Hematopoietic multipotent progenitor cell treated with erythropoietin and hydrocortisone succinate and interleukin-3 and kit ligand, for 8 days (in vitro differentiated cells): ENCODE measurements at regions not wholly inside any gene's neighbourhood (a gene's known extent, or its start where the extent isn't known, plus 50 kb on each side); places are given as distances from the start of the nearest gene placed in this dataset.
"Not testable (repeated sequence)": the region's sequence is repeated elsewhere in the genome, so short reads cannot be mapped to it uniquely, and the experiment has no call there.

Source experiments
- DNase-seq: peaks from one replicate; pipeline ENCODE4 v3.0.0-alpha.2; 2015

DNA sequence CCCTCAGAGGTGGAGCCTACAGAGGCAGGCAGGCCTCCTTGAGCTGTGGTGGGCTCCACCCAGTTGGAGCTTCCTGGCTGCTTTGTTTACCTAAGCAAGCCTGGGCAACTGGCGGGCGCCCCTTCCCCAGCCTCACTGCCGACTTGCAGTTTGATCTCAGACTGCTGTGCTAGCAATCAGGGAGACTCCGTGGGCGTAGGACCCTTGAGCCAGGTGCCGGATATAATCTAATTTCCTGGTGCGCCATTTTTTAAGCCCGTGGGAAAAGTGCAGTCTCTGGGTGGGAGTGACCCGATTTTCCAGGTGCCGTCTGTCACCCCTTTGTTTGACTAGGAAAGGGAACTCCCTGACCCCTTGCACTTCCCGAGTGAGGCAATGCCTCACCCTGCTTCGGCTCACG is 769.1 kb upstream of the SEMA6A start:
- not testable (repeated sequence) for DNase-seq

DNA sequence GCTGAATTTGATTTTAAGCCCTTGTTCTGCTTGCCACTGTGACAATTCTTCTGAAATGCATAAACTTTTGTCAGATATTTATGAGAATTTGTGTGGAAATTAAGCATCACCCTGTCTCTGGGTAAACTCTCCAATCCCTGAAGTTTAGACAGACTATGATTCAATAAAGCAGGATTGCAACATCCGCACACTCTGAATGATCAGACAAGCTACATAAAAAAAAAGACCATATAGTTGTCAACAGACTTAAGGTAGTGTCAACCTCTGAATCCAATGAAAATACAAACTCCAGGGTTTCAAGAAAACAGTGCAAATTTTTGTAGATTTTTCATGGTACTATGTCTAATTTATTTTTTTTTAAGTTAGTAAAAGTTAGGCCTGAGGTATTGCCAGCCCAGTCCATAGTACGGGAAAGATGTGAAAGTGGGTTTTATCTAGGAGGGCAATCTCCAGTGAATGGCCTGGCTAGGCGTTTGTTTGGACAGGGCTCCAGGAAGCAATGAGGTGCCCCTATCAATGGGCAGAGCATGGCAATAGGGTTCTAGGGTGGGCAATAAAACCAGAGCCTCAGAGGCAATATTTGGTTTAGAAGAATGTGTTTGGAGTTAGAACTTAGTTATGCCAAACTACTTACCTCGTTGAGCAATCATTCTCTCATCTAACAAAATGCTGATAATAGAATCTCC is 762.6 kb upstream of the SEMA6A start:
- no peak for DNase-seq

DNA sequence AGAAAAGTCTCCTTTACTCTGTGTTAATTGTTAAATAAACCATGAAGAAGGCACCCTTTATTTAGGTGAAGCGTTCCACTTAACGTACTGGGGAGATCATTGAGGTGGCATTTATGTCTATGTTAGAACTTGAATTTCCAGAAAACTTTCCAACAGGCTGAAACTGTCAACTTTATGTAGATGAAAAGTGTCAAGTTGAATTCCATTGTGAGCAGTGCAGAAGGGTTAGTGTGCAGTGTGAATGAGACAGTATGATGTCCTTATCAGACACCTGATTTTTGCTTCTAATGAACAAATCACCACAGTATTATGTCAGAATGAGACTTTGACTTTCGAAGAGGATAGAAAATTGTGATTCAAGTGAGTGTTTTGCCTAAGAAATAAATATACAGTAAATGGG is 761.6 kb upstream of the SEMA6A start:
- no peak for DNase-seq

DNA sequence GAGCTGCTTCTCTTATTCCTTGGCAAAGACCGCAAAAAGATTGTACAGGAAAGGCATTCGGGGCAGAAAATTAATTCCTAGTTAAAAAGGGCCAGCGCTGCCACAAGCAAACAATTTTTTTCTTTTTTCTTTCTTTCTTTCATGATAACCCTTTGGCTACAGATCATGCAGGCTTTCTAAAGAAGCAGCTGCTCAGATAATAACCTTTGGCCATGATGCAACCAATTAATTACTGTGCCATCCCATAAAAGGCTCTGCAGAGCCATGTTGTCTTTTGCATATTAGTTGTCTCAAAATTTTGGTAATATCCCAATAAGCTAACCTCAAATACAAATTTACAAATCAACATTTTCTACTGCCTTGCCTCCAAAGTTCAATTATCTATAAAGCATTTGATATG is 758.4 kb upstream of the SEMA6A start:
- no peak for DNase-seq

DNA sequence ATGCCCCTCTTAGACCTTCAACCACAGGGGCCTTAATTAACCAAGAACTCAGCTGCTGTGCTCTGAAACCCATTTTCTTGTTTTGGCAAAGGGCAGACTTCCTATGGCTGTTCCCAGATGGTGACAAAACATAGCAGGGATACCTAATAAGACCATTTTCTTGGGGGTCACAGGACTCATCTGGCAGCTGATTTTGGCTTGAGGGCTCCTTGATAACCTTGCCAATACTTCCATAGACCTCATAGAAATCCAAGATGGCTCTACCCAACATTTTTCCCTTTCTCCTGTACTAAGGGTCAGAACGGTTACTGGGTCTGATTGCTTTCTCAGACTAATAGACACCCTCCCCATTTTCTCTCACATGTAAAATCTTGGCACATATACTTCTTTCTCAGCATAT is 757.7 kb upstream of the SEMA6A start:
- no peak for DNase-seq

DNA sequence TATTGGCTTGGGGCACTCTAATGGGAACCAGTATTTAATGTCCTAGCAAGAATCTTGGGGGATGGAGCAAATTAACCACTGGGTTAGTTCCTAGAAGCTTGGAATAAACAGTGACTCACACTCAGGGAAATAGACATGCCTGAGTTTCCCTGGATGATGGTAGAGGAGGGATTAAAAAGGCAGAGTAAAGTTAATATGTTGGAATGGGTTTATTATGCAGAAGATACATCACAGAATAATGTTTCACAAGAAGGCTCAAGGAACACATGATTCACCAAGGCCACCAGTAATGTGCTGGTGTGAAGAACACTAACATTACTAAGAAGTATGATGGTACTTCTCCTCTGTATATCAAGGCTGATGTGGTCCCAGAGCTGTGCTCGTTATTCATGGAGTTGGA is 752.9 kb upstream of the SEMA6A start:
- no peak for DNase-seq

DNA sequence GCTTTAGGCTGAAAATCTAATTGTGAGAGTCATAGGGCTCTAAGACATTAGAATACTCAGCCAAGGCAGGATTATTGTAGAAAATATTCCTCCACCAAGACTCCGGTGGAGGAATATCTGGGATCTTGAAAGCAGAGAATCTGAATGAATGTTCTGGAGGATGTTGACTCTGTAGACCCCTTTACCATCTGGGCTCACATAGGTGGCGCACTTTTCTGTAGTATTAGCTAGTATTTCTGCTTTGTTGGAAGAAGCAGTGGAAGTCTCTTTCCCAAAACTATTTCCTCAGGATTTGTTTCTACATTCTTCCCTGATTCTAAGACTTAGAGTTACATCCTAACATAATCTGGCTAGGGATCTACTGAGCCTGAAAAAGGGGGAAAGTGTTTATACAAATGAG is 752.4 kb upstream of the SEMA6A start:
- no peak for DNase-seq

DNA sequence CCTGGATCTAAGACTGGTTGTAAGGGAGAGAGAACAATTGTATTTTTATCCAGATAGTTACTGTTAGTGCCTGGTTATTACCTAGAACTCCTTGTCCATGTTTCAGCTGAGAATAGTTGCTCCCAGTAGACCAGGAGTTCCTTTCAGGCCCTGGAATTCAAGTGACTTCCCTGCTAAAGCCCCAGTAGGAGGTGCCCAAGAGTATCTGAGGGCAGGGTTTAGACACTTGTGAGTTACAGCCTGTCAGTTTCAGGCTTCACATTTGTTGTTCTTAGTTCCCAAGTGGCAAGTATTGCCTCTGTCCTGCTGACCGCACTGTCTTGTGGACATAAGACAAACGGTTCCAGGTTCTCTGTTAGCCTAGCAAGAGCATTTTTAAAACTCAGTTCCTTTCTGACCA is 743.9 kb upstream of the SEMA6A start:
- no peak for DNase-seq

DNA sequence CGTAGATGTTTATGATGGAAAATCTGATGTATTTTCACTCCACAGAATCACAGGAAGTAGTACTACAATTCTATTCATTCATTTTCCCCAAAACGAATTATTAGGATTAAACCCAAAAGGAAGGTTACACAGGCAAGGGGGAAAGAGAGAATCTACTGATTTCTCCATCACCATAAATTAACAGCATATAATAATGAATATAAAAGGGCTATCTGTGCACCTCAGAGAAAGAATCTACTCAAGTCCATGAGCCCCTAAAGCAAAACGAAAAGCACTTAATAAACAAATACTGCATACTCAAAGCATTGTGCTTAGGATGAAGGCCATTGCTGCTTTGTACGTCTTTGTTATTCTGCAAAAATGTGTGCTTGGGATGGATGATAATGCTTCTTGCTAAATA is 740.5 kb upstream of the SEMA6A start:
- DNase-seq: no peak

DNA sequence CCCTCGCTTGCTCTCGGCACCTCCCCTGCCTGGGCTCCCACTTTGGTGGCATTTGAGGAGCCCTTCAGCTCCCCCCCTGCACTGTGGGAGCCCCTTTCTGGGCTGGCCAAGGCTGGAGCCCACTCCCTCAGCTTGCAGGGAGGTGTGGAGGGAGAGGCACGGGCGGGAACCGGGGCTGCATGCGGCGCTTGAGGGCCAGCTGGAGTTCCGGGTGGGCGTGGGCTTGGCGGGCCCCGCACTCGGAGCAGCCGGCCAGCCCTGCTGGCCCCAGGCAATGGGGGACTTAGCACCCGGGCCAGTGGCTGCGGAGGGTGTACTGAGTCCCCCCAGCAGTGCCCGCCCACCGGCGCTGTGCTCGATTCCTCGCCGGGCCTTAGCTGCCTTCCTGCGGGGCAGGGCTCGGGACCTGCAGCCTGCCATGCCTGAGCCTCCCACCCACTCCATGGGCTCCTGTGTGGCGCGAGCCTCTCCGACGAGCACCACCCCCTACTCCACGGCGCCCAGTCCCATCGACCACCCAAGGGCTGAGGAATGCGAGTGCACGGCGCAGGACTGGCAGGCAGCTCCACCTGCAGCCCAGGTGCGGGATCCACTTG is 730.0 kb upstream of the SEMA6A start:
- DNase-seq: not testable (repeated sequence)

DNA sequence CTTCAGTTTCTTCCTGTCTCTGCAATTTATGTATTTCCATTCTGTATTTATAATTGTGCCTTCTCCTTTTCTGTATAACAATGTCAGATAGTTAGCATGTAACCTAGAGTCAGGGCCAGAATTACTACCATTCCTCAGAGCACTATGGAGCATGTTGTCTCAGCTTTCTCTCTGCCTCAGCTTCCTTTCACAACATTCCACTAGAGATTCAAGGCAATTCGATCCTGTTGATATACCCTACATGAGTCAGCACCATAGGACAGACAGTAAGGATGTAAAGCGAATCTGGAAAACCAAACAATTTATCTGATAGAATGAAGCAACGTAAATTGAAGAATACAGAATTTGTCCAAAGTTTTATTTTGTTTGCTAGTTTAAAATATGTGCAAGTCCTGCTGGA is 728.3 kb upstream of the SEMA6A start:
- DNase-seq: no peak

DNA sequence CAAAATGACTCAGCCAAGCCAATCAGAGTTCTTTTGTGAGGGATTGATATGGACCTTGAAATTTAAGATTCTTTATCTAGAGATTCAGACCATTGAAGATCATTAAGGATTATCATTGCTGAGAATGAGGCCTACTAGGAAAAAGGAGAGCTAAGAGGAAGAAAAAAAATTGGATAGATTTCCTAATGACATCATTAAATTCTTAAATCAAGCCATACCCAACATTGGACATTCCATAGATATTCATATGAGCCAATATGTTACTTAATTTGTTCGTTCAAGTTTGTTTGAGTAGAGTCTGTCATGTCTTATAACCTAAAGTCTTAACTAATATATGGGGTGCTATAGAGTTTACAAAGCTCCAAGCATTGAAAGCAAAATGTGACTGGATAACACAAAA is 727.9 kb upstream of the SEMA6A start:
- DNase-seq: no peak

DNA sequence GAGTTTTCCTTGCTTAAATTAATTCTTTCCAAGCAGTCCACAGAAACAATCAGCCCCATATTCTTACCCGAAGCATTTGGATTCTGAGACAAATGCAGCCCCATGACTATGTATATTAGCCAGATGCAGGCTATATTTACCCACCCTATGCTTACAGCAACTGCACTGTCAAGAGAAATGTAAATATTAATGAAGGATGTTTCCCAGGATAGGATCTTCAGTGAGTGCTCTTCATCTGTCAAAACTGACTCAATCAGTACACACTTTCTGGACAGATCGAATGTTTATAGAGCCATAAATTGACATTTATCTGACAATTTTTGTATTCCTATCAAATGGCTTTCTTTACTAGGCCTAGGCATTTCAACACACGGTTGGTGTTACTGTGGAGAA is 725.3 kb upstream of the SEMA6A start:
- DNase-seq: no peak

DNA sequence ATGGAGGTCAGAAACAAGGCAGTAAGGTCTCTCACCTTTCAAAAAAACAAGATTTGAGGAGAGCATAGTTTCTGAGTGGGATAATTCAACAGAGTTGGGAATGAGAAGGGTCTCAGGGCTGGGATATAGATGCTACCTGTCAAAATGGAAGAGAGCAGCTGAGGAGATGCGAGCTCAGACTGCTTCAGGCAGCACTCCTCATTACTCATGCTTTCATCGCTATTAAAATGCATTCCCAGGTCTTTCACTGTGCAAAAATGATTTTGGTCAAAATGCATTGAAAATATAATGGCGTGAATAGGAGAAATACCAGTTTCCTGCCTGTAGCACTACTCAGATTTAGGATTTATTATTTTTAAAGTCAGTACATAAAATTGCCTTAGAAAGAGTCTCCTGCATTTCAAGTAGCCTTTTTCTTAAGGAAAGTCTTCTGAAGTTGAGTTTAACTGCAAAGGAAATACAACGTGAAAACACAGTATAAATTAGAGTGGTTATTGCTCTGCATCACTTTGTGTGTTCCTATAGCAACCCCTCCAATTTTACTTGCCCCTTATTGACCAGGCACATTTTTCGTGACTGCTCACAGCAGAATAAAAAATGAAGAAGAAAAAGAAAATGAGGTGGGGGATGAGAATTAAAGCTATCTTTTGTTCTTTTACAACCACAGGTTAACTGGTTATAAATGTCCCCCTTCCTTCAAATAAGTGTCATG is 724.8 kb upstream of the SEMA6A start:
- DNase-seq: no peak

DNA sequence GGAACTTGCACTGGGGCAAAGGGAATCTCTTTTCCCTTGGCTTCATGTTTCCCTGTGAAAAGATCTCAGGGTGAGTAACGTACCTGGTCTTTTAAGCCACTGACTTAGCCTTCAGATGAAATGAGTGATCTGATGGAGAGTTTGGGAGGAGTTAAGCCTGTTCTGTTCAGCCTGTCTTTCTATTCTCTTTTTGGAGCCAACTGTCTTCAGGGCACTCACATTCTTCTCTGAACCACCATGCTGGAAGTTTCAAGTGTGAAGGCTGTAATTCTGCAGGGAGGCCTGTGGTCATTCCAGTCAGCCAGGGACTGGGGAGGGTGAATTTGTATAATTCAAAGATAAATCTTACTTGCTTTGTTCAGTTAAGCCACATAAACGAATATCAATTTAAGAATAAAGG is 722.2 kb upstream of the SEMA6A start:
- DNase-seq: no peak

DNA sequence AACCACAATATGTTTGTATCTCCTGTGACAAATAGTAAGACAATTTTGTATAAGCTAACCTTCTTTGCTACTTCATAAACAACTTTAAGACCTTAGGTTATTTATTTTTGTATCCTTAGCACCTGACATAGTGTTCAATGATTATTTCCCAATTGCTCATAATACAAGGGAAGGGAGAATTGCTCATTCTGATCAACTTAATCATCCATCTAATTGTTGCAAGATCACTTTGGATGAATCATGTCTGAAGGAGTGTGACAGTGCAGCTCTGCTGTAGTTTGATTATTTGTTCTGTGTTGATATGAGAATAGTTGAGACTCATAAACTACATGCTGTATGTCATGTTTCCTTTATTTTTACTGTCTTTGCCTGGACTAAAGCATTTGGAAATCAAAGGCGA is 721.3 kb upstream of the SEMA6A start:
- DNase-seq: no peak

DNA sequence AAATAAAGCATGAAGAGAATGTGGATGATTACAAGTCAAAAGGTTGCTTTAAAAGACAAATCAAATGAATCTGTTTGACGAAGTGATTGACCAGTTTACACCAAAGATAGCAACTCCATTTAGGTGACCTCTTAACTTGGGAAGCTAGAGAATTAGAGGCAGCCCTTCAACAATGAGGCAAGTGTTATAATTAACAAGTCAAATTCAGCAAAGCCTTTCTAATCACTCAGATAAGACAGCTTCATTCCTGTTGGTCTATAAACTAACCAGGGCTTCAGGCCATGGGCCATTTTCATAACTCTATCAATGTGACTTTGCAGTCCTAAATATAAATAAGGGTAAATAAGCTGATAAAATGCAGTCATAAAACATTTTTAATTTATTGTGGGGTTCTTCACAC is 712.2 kb upstream of the SEMA6A start:
- no peak for DNase-seq

DNA sequence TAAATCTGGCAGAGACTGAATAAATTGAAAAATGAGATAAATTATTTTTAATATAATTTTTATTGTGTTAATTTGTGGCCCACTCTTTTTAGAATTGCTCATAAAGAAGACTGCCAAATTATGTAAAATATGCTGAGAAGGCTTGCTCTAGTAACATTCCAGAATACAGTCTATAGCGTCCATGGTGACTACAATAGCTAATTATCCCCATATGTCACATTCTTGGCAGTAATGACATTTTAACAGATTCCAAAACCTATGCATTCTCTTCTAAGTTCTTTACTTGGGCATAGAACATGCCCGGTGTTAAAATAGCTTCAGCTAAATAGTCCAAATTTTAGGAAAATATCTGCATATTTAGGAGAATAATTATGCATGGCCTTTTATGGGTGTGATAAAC is 697.0 kb upstream of the SEMA6A start:
- DNase-seq: no peak

DNA sequence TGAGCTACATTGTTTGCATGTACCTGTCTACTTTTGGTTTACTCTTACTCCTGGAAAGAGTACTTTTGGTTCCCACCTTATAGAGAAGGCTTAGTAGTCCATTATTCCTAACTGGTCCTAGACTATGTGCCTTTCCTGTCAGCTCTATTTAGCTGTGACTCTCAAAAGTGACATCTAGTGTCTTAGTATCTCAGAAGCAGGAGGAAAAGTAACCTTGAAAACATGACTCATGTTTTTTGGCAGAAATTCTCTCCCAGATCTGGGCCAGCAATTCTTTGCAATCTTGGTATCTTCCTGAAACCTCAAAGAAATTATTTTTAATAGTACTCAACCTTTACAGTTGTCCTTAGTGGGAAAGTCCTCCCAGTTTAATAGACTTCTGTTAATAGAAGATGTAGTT is 691.7 kb upstream of the SEMA6A start:
- DNase-seq: no peak

DNA sequence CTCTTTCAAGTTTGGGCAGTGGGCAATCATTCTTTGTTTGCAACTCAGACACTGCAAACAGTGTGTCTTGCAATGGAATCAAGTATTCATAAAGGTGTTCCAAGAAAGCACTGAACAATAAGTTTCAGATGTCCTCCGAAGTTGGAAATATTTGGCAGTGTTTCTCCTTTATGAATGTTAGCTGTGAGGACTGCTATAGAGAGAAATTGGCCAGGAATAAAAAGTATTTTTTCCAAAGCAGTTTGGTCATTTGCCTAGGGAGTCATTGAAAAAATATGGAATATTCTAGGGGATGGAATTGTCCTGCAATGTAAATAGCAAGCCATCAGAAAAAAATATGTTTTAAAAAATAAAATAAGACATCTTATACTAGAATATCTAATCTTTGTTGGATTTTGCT is 688.6 kb upstream of the SEMA6A start:
- DNase-seq: no peak

DNA sequence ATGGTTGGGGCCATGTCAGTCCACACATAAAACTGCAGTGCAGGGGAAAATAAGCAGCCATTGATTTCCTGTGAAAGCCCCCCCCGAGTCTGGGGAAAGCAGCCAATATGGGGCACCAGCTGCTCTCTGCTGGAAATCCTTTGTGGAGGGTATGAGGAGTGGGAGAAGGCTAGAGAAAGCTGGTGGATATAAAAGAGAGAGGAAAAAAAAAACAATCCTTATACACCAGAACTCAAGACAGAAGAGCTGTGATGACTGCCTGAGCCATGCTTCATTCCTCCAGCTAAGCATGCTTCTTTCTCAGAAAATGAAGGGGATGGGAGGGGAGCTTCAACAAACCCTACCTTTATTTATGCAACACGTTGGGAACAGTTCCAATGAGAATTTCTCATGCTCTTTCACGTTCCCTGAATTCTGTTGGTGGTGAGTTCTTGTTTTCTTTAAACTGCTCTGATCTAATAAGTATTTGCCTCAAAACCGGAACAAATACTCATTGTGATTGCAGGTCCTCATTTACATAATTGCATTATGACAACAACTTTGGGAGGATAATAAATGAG is 688.0 kb upstream of the SEMA6A start:
- DNase-seq: no peak

DNA sequence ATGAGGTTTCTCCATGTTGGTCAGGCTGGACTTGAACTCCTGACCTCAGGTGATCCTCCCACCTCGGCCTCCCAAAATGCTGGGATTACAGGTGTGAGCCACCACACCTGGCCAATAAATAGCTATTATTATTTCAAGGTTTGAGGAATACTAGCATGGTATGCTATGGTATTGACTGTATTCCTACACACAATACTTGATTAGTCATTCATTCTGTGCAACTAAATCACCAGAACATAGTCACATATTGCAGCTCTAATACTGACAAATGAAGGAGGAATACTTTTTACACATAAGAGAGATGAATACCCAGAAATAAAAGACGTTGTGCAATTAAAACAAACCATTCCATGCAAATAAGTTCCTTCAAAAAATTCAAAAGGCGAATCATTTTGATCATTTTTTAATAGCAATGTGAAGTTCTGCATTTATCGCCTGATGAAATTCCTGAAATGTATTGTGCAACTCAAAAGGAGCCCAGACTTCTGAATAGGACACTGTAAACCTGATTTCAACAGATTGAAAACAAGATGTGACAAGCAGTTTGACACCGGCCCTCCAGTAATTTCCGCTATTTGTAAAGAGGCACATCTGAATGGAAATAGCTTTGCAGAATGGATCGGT is 687.4 kb upstream of the SEMA6A start:
- DNase-seq: no peak

DNA sequence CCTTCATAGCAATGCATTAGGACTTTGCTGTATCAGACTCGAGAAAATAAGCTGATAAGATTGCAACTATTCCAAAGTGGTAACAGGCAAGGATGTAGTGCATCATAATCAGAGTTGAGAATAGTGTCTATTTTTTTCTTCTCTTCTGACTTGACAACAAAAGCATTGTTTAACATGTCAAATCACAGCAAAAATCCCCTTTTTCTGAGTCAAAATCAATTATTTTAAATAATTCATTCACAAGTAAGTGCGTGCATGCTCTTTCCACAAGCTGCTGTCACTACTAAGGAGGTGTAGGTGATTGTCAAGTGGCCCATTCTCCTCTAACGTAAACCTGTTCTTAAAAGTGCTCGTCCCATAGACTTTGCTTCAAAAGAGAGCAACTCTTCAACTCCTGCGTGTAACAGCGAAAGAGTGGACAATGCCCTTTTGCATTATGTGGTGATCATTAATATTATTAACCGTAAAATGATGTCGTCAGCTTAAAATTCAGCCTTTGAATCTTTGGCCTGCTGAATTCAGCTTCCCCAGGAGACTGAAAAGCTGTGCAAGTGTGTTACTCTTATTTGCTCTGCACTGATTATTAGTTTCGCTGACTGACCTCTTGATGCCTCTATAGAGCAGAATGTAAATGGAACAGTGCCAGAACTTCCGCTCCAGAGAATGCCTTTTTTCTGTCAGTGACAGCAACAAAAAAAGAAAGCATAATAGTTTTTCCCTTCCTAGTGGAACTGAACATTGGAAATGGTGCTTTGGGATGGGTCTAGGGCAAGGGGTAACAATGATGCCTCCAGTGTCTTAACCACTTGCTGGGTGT is 680.8 kb upstream of the SEMA6A start:
- no peak for DNase-seq
